ENCODE measurements at regions not wholly inside any gene's neighbourhood (a gene's known extent, or its start where the extent isn't known, plus 50 kb on each side); places are given as distances from the start of the nearest gene placed in this dataset.

- no peak overlapping the region for H3K9ac ChIP-seq (ENCODE audit: low read length)
- H3K27ac ChIP-seq (ENCODE audit: low read length), result no peak overlapping the region
- H3K27me3 ChIP-seq (replicated peaks; ENCODE audit: insufficient read depth, low read length), result no peaks in the 10 kb centered on the region
- no peaks in the 10 kb centered on the region for H3F3A ChIP-seq (ENCODE audit: insufficient read depth, low read length)
- no peaks in the 10 kb centered on the region for H3K9me2 ChIP-seq (replicated peaks; ENCODE audit: insufficient read depth, low read length)
- no peaks in the 10 kb centered on the region for H3K79me2 ChIP-seq (ENCODE audit: low read length)
- H3K4me1 ChIP-seq (ENCODE audit: low read length), result no peaks in the 10 kb centered on the region
- H3K36me3 ChIP-seq (replicated peaks; ENCODE audit: insufficient read depth, low read length), result no peaks in the 10 kb centered on the region
- H3K4me3 ChIP-seq (ENCODE audit: low read length), result no peak overlapping the region
- no peak overlapping the region for H3K4me2 ChIP-seq (ENCODE audit: low read depth, low read length)
- no peak overlapping the region for H2AFZ ChIP-seq (ENCODE audit: low read length)
- H4K20me1 ChIP-seq (ENCODE audit: insufficient read depth, low read length), result no peaks in the 10 kb centered on the region
- H3K9me3 ChIP-seq (replicated peaks; ENCODE audit: insufficient read depth, low read length), result no peaks in the 10 kb centered on the region
- TF ChIP-seq EZH2phosphoT487 (IDR thresholded peaks at IDR 0.05; ENCODE audit: low read length) (no peak), CTCF (IDR thresholded peaks at IDR 0.05; ENCODE audit: low read length) (no peak), EZH2 (optimal IDR thresholded peaks at IDR 0.05; ENCODE audit: low read depth, low read length) (no peak)
- DNase-seq, result no peak
These were observed 69.5 kb upstream of the MEF2A start for GRCh38 chr15:99496302-99496629.

- no peak for DNase-seq
- Histone ChIP-seq H4K20me1 (ENCODE audit: insufficient read depth, low read length) (no peaks in the 10 kb centered on the region), H3K4me1 (ENCODE audit: low read length) (no peaks in the 10 kb centered on the region), H3K27me3 (replicated peaks; ENCODE audit: insufficient read depth, low read length) (no peaks in the 10 kb centered on the region), H3K4me3 (ENCODE audit: low read length) (no peak overlapping the region), H3K9me3 (replicated peaks; ENCODE audit: insufficient read depth, low read length) (no peaks in the 10 kb centered on the region), H3K9ac (ENCODE audit: low read length) (no peak overlapping the region), H2AFZ (ENCODE audit: low read length) (no peak overlapping the region), H3K4me2 (ENCODE audit: low read depth, low read length) (no peak overlapping the region), H3F3A (ENCODE audit: insufficient read depth, low read length) (no peaks in the 10 kb centered on the region), H3K9me2 (replicated peaks; ENCODE audit: insufficient read depth, low read length) (no peaks in the 10 kb centered on the region), H3K27ac (ENCODE audit: low read length) (no peak overlapping the region), H3K36me3 (replicated peaks; ENCODE audit: insufficient read depth, low read length) (no peaks in the 10 kb centered on the region), H3K79me2 (ENCODE audit: low read length) (no peaks in the 10 kb centered on the region)
- TF ChIP-seq CTCF (IDR thresholded peaks at IDR 0.05; ENCODE audit: low read length), result no peak
- no peak for TF ChIP-seq EZH2phosphoT487 (IDR thresholded peaks at IDR 0.05; ENCODE audit: low read length)
- TF ChIP-seq EZH2 (optimal IDR thresholded peaks at IDR 0.05; ENCODE audit: low read depth, low read length), result no peak
These were observed 63.6 kb upstream of the MEF2A start for GRCh38 chr15:99502182-99502581.

- no peaks in the 10 kb centered on the region for H3K79me2 ChIP-seq (ENCODE audit: low read length)
- H3K9me3 ChIP-seq (replicated peaks; ENCODE audit: insufficient read depth, low read length), result no peaks in the 10 kb centered on the region
- TF ChIP-seq EZH2phosphoT487 (IDR thresholded peaks at IDR 0.05; ENCODE audit: low read length) (no peak), CTCF (IDR thresholded peaks at IDR 0.05; ENCODE audit: low read length) (no peak), EZH2 (optimal IDR thresholded peaks at IDR 0.05; ENCODE audit: low read depth, low read length) (no peak)
- no peak for DNase-seq
- no peaks in the 10 kb centered on the region for H4K20me1 ChIP-seq (ENCODE audit: insufficient read depth, low read length)
- no peaks in the 10 kb centered on the region for H3K9me2 ChIP-seq (replicated peaks; ENCODE audit: insufficient read depth, low read length)
- no peak overlapping the region for H3K4me3 ChIP-seq (ENCODE audit: low read length)
- no peaks in the 10 kb centered on the region for H3K36me3 ChIP-seq (replicated peaks; ENCODE audit: insufficient read depth, low read length)
- no peaks in the 10 kb centered on the region for H3K27me3 ChIP-seq (replicated peaks; ENCODE audit: insufficient read depth, low read length)
- H2AFZ ChIP-seq (ENCODE audit: low read length), result no peak overlapping the region
- H3K4me1 ChIP-seq (ENCODE audit: low read length), result no peaks in the 10 kb centered on the region
- H3K27ac ChIP-seq (ENCODE audit: low read length), result no peak overlapping the region
- H3K4me2 ChIP-seq (ENCODE audit: low read depth, low read length), result no peak overlapping the region
- H3K9ac ChIP-seq (ENCODE audit: low read length), result no peak overlapping the region
- H3F3A ChIP-seq (ENCODE audit: insufficient read depth, low read length), result no peaks in the 10 kb centered on the region
These were observed 63.1 kb upstream of the MEF2A start for GRCh38 chr15:99502661-99503060.

All from MM.1S (cell line).